Mucosa of gallbladder (tissue), 1 donor: ENCODE measurements at regions not wholly inside any gene's neighbourhood (a gene's known extent, or its start where the extent isn't known, plus 50 kb on each side); places are given as distances from the start of the nearest gene placed in this dataset.
"Not testable (repeated sequence)": the region's sequence is repeated elsewhere in the genome, so short reads cannot be mapped to it uniquely, and the experiment has no call there.

Experiments used
- DNase-seq: peaks from one replicate; pipeline ENCODE4 v3.0.0-alpha.2; 2020; ENCODE audit warnings: low spot score
- donor health status: DM: no; HTN: no; CAD: no.

- no peak for DNase-seq
Observed at GRCh38 chr13:62839338-62839737, 1423.7 kb upstream of the PCDH20 start.

- DNase-seq, result no peak
Observed at GRCh38 chr13:62838929-62839328, 1423.3 kb upstream of the PCDH20 start.

GRCh38 chr13:62837895-62838294, 1422.2 kb upstream of the PCDH20 start:
- DNase-seq, result no peak

DNA sequence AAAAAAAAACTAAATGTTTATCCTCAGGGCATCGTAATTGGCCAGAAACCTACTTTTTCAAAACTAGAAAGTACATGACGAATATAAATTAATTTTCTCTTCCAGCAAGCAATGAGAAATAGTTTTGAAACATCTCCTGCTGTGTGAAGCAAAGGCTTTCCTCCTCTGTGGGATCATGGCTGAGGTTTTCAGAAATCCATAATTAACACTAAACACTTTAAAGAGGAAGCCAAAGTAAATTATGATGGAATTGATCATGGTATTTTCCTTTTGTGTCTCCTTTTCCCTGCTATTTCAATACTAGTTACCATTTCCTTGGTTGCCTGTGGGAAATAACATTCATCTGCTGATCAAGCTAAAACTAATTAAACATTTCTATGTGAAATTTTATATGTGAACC, 1413.8 kb upstream of the PCDH20 start:
- DNase-seq, result no peak

GRCh38 chr13:62799931-62800436, 1384.3 kb upstream of the PCDH20 start:
- no peak for DNase-seq

- no peak for DNase-seq
Observed at GRCh38 chr13:62799038-62799535, 1383.4 kb upstream of the PCDH20 start.

GRCh38 chr13:62793850-62794249, 1378.2 kb upstream of the PCDH20 start:
- no peak for DNase-seq

GRCh38 chr13:62781866-62782265, 1366.2 kb upstream of the PCDH20 start:
- DNase-seq, result no peak

GRCh38 chr13:62779161-62779560, 1363.5 kb upstream of the PCDH20 start:
- no peak for DNase-seq

DNA sequence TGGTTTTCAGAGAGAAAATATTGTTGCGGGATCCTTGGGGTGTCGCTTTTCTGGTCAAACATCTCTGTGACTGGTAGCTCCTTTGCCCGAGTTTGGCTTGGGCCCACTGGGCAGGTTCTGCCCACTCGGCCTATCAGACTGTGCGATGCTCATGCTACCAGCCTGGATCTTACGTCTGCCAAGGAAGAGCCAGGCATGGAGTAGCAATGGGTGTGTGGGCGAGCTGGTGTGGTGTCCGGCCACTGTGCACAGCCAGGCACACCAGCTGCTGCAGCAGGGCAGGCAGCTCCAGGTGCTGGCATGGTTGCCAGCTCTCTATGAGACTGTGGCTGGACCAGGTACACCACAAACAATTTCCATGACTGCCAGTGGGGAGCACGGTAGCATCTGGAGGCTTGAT, 1351.8 kb upstream of the PCDH20 start:
- no peak for DNase-seq

DNA sequence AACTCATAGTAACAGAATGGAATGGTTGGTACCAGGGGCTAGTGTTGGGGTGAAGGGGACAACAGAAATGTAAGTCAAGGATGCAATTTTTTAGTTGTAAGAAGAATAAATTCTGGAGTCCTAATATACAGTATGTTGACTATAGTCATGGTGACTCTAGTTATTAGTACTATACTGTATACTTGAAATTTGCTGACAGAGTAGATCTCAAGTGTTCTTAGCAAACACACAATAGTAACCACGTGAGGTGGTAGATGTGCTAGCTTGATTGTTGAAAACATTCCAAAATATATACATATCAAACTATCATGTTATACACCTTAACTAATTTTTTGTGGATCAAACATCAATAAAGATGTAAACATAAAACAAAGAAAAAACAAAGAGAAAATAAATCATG, 1345.1 kb upstream of the PCDH20 start:
- DNase-seq, result no peak

DNA sequence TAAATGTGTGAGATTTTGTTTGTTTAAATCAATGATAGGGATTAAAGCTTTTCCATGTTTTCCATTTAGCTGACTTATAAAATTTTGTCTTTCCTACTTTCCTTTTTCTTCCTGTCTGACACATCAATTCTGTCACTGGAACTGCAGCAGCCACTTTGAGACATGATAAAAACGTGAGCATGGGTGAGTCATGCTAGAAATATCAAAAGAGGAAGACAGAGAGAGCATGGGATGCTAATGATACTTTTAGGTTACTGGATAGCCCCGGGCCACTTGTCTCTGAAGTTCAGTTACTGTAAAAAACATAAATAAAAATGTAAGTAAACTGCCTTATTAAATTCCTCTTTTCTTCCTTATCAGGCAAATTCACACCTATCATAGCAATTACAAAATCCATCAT, 1332.0 kb upstream of the PCDH20 start:
- no peak for DNase-seq

GRCh38 chr13:62747152-62747551, 1331.5 kb upstream of the PCDH20 start:
- no peak for DNase-seq

DNA sequence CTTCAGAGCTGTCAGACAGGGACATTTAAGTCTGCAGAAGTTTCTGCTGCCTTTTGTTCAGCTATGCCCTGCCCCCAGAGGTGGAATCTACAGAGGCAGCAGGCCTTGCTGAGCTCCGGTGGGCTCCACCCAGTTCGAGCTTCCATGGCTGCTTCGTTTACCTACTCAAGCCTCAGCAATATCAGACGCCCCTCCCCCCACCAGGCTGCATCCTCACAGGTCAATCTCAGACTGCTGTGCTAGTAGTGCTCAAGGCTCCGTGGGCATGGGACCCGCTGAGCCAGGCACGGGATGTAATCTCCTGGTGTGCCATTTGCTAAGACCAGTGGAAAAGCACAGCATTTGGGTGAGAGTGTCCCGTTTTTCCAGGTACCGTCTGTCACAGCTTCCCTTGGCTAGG, 1314.1 kb upstream of the PCDH20 start:
- DNase-seq, result not testable (repeated sequence)

DNA sequence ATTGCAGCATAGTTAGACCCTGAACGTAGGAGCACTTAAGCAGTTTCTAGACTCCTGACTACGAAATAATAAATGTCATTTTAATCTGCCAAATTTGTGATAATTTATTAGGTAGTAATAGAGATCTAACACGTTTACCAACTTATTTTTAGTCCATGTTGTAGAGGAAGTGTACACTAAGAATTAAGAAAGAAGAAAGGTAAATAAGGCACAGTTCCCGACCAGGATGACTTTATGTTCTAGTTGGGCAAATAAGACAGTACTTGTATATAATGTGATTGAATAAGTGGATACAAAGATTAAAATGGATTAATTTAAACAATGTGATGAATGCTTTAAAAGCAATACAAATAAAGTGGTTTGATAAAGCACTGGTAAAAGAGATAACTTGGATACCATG, 1306.2 kb upstream of the PCDH20 start:
- DNase-seq, result no peak

- not testable (repeated sequence) for DNase-seq
Observed at GRCh38 chr13:62711948-62712347, 1296.3 kb upstream of the PCDH20 start.

GRCh38 chr13:62710787-62711186, 1295.1 kb upstream of the PCDH20 start:
- no peak for DNase-seq

DNA sequence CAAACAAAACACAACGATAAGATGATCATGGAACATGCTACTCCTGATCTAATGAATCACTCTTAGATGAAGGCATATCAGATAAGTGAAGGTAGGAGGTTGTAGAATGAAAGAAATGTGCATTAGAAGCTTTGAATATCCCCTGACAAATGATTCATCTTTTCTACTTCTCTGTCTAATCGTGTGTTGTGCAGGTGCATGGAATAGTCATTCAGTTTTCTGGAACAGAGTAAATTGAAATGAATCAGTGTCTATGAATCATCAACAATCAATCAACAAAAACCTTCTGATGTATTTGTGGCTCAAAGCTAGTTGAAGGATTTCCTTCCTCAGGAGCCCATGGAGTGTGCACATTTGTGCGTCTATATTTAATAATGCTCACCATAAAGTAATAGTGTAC, 1290.4 kb upstream of the PCDH20 start:
- DNase-seq, result no peak

DNA sequence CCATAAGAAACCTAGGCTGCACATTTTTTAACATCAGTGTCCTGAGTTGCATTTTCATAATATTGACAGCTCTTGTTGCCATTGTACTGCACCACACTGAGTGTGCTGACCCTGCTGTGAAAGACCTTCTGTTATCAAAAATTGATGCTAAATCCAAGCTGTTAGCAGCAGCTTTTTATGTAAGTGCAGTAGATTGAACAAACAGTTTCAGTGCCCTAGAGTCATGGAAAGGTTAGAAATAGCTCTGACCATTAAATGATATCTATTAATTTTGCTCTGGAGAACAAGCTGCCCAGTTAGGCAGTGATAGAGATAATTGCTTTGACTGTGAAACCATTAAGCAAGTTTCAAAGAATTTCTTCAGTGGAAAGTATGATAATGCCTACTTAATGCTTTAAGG, 1289.2 kb upstream of the PCDH20 start:
- DNase-seq, result no peak

GRCh38 chr13:62702502-62702901, 1286.9 kb upstream of the PCDH20 start:
- no peak for DNase-seq

DNA sequence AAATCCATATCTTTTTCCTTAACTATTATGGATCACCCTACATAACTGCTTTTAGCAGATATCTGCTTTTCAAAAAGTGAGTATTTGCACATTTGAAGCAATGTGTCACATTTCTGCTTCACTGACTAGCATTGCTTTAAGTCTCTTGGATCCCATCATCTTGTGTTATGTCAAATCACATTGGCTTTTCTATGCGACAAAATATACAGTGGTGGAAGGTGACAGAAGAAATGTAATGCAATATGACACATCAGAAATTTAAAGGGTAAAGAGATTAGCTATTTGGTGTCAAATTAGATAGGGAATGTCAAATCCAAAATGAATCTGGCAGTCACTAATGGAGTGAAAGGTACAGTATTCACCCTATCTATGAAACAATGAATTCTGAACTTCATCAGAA, 1282.1 kb upstream of the PCDH20 start:
- DNase-seq, result no peak

- no peak for DNase-seq
Observed at GRCh38 chr13:62696490-62696889, 1280.8 kb upstream of the PCDH20 start.

GRCh38 chr13:62687732-62688131, 1272.1 kb upstream of the PCDH20 start:
- DNase-seq, result no peak

GRCh38 chr13:62684359-62684758, 1268.7 kb upstream of the PCDH20 start:
- no peak for DNase-seq

GRCh38 chr13:62682788-62683187, 1267.1 kb upstream of the PCDH20 start:
- no peak for DNase-seq
